ENCODE measurements at regions not wholly inside any gene's neighbourhood (a gene's known extent, or its start where the extent isn't known, plus 50 kb on each side); places are given as distances from the start of the nearest gene placed in this dataset.

- no peaks in the 10 kb centered on the region for H3K79me2 ChIP-seq (ENCODE audit: control insufficient read depth, insufficient read depth, low read length)
- FAIRE-seq (no peak), DNase-seq (ENCODE audit: low read depth, low spot score) (no peak)
- ChIA-PET POLR2A (no interaction called here), CTCF (interaction anchor here (1.1 kb wide), 1 partner anchor 12 kb away, joined by 4 read pairs; no protein-coding TSS in a partner anchor)
- no peak overlapping the region for H3K9ac ChIP-seq (replicated peaks; ENCODE audit: extremely low read depth, insufficient read depth, low read length)
- dilution Hi-C loops (cut with MboI; ENCODE audit: extremely low pct_ligation_motif_present, low sequenced_read_pairs): no loop called here
- intact Hi-C loops (cut with micrococcal nuclease): no loop called here
- TF ChIP-seq GATA2 (IDR thresholded peaks at IDR 0.05; ENCODE audit: insufficient read depth, insufficient read length, low read depth, low read length): no peak
- TF ChIP-seq JUN (IDR thresholded peaks at IDR 0.05; ENCODE audit: borderline replicate concordance, insufficient read depth, insufficient read length, low read depth): no peak
- no peak for TF ChIP-seq MYC (IDR thresholded peaks at IDR 0.05; ENCODE audit: low read depth, low read length)
- H3K4me3 ChIP-seq (replicated peaks in 1 of 3; ENCODE audit: insufficient read depth in 1 of 3, low read depth in 1 of 3, low read length in 3 of 3): no peak overlapping the region
- no peaks in the 10 kb centered on the region for H4K20me1 ChIP-seq (replicated peaks; ENCODE audit: control insufficient read depth, extremely low read depth, insufficient read depth, low read length)
- H3K4me2 ChIP-seq (ENCODE audit: insufficient read depth, low read length): no peak overlapping the region
- no peaks in the 10 kb centered on the region for H3K9me3 ChIP-seq (replicated peaks; ENCODE audit: control insufficient read depth, insufficient read depth, low read length)
- H3K27me3 ChIP-seq (ENCODE audit: control insufficient read depth in 2 of 2, insufficient read depth in 2 of 2, low read length in 2 of 2): peaks cover 0 to 3% of the 10 kb centered on the region in 2 experiments
- H2AFZ ChIP-seq (ENCODE audit: low read depth, low read length): no peak overlapping the region
- H3K36me3 ChIP-seq (ENCODE audit: control insufficient read depth in 2 of 2, extremely low read depth in 1 of 2, insufficient read depth in 2 of 2, low read length in 2 of 2): no peaks in the 10 kb centered on the region
- no peaks in the 10 kb centered on the region for H3K4me1 ChIP-seq (ENCODE audit: control insufficient read depth, extremely low read depth, insufficient read depth, low read length)
- H3K9me1 ChIP-seq (replicated peaks; ENCODE audit: control insufficient read depth, extremely low read depth, insufficient read depth, low read length): no peaks in the 10 kb centered on the region
- no peak overlapping the region for H3K27ac ChIP-seq (ENCODE audit: insufficient read depth, low read depth, low read length)
- BruUV-seq (replicated peaks): no TSS peak
These were observed 80.0 kb downstream of the PLXNA1 start for GRCh38 chr3:127062926-127063325.

- no peaks in the 10 kb centered on the region for H3K4me1 ChIP-seq (ENCODE audit: control insufficient read depth, extremely low read depth, insufficient read depth, low read length)
- H2AFZ ChIP-seq (ENCODE audit: low read depth, low read length): no peak overlapping the region
- no peaks in the 10 kb centered on the region for H3K9me3 ChIP-seq (replicated peaks; ENCODE audit: control insufficient read depth, insufficient read depth, low read length)
- H3K27ac ChIP-seq (ENCODE audit: insufficient read depth, low read depth, low read length): no peak overlapping the region
- ChIA-PET CTCF (interaction anchor here (1.1 kb wide), 1 partner anchor 11 kb away, joined by 4 read pairs; no protein-coding TSS in a partner anchor), POLR2A (no interaction called here)
- dilution Hi-C loops (cut with MboI; ENCODE audit: extremely low pct_ligation_motif_present, low sequenced_read_pairs) (no loop called here), intact Hi-C loops (cut with micrococcal nuclease) (no loop called here)
- H4K20me1 ChIP-seq (replicated peaks; ENCODE audit: control insufficient read depth, extremely low read depth, insufficient read depth, low read length): no peaks in the 10 kb centered on the region
- TF ChIP-seq JUN (IDR thresholded peaks at IDR 0.05; ENCODE audit: borderline replicate concordance, insufficient read depth, insufficient read length, low read depth) (no peak), EZH2 (IDR thresholded peaks at IDR 0.05; ENCODE audit: borderline replicate concordance, low read depth, low read length, severe bottlenecking) (no peak), GATA2 (IDR thresholded peaks at IDR 0.05; ENCODE audit: insufficient read depth, insufficient read length, low read depth, low read length) (no peak), POLR2A (IDR thresholded peaks at IDR 0.05; ENCODE audit: low read depth, low read length) (no peak), CTCF (IDR thresholded peaks at IDR 0.05; ENCODE audit: extremely low read depth in 1 of 2, insufficient read depth in 1 of 2, low read depth in 1 of 2, low read length in 2 of 2) (no peak), MAX (IDR thresholded peaks at IDR 0.05; ENCODE audit: insufficient read depth, insufficient read length) (no peak), MYC (IDR thresholded peaks at IDR 0.05; ENCODE audit: low read depth, low read length) (no peak), FOS (IDR thresholded peaks at IDR 0.05; ENCODE audit: borderline replicate concordance, insufficient read depth, low read length) (no peak)
- no peaks in the 10 kb centered on the region for H3K9me1 ChIP-seq (replicated peaks; ENCODE audit: control insufficient read depth, extremely low read depth, insufficient read depth, low read length)
- no peak overlapping the region for H3K9ac ChIP-seq (replicated peaks; ENCODE audit: extremely low read depth, insufficient read depth, low read length)
- H3K79me2 ChIP-seq (ENCODE audit: control insufficient read depth, insufficient read depth, low read length): no peaks in the 10 kb centered on the region
- H3K36me3 ChIP-seq (ENCODE audit: control insufficient read depth in 2 of 2, extremely low read depth in 1 of 2, insufficient read depth in 2 of 2, low read length in 2 of 2): no peaks in the 10 kb centered on the region
- DNase-seq (ENCODE audit: low read depth, low spot score): no peak
- no peak for FAIRE-seq
- peaks cover 0 to 3% of the 10 kb centered on the region in 2 experiments for H3K27me3 ChIP-seq (ENCODE audit: control insufficient read depth in 2 of 2, insufficient read depth in 2 of 2, low read length in 2 of 2)
- no peak overlapping the region for H3K4me3 ChIP-seq (replicated peaks in 1 of 3; ENCODE audit: insufficient read depth in 1 of 3, low read depth in 1 of 3, low read length in 3 of 3)
- H3K4me2 ChIP-seq (ENCODE audit: insufficient read depth, low read length): no peak overlapping the region
- BruUV-seq (replicated peaks): no TSS peak
These were observed 81.0 kb downstream of the PLXNA1 start for GRCh38 chr3:127063916-127064315.
